CD4-positive, alpha-beta T cell treated with Interferon gamma for 1 hour (primary cell): ENCODE measurements at regions not wholly inside any gene's neighbourhood (a gene's known extent, or its start where the extent isn't known, plus 50 kb on each side); places are given as distances from the start of the nearest gene placed in this dataset.
"Not testable (repeated sequence)": the region's sequence is repeated elsewhere in the genome, so short reads cannot be mapped to it uniquely, and the experiment has no call there.

ENCODE experiments used
- DNase-seq: peaks from one replicate; pipeline ENCODE4 v3.0.0-alpha.2; 2020

- no peak for DNase-seq
Observed at GRCh38 chr12:75831402-75831801, 200.2 kb downstream of the PHLDA1 start.

GRCh38 chr12:75827061-75827460 is 204.5 kb downstream of the PHLDA1 start:
- DNase-seq: no peak

DNA sequence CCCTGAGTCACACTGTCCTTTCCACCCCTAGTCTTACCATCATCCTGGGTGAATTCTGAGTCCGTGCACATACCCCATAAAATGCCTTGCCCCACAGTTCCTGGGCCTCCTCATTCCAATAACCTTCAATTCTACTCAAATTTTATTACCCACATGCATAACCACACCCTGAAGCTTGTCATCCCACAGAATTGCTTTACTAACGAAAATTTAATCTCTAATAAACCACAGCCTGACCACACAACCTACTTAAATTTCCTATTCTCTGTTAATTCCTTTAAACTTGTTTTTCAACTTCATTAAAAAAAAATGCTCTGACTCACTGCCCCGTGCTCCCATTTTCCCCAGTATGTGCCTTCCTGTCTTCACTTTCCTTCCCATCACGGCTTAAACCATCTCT is 205.9 kb downstream of the PHLDA1 start:
- DNase-seq: no peak

DNA sequence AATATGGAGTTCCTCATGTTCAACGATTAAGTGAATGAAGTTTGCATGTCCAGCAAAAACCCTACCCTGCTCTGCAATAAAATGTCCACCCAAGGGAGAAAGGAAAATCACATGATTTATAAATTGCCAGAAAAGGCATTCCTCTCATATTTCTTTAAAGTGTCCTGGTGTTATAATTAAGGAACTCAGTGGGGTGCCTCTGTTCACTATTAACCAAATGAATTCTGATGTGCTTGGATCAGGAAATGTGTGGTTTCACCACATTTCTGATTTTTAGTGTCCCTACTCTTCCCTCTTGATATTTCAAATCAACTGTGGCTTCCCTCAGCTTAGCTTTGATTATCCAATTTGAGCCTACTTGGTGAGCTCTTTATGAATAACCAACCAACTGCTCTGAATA is 208.1 kb downstream of the PHLDA1 start:
- no peak for DNase-seq

DNA sequence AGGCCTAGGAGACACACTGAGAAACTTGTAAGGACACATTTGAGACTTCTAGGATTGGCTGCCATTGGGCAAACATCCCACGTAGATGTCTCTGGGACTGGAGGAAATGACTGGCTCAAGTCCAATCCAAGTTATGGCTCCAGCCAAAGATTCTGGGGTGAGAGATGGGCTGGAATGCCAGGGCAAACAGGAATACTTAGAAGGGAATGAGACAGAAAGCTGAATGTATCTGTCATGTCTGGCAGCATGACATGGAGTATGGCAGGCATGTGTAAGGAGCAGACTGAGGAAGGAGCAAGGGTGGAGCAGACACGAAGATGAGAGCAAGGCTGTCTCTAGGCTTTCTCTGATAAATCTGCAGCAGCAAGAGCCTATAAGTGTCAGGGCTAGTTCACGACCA is 209.2 kb downstream of the PHLDA1 start:
- DNase-seq: no peak

DNA sequence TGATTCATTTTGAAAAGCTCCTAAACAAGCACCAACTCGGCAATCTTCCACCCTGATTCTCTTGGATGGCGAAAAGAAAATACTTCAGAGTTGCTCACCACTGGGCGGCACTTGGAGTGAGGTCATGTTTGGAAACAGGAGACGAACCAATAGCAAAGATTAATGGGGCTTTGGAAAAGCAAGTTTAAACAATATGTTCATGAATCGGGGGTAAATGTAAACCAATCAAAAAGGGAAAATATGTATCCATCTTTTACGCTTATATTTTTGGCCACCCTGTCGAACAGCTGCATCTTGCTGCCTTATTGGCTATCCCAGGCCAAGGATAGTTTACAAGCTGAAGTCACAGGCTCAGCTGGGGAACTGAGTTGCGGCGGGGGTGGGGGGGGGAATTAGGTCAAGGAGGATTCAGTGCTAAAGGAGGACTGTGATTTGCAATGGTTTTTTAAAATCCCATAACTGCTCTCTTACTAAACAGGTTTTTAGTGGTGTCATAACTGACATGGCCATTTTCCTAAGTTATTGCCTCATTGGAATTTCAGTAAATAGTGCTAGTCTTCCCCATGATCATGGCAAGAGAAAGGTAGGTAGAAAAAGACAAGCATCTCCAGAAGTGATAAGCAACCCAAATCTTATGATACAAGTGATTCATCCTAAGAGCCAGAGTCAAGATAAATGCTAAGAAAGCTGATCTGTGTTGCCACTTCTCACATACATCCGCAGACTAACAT is 210.6 kb downstream of the PHLDA1 start:
- DNase-seq: no peak

- no peak for DNase-seq
Observed at GRCh38 chr12:75820071-75820470, 211.5 kb downstream of the PHLDA1 start.

GRCh38 chr12:75819512-75819911 is 212.1 kb downstream of the PHLDA1 start:
- no peak for DNase-seq

GRCh38 chr12:75818863-75819262 is 212.7 kb downstream of the PHLDA1 start:
- no peak for DNase-seq

DNA sequence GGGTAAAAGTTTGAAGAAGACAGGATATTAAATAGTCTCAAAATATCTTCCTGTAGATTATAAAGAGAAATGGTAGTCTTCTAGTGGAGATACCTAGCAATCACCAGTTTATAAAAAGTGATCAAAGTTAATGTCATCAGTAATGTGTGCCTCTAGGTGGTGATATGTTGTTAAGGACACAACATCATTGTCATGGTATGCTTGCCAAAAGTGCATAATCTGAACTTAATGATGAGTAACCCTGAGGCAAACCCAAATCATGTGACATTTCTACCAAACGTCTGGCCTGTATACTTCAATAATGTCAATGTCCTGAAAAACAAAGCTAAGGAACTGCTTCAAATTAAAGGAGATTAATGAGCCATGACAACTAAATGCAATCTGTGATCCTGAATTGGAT is 214.7 kb downstream of the PHLDA1 start:
- no peak for DNase-seq

- no peak for DNase-seq
Observed at GRCh38 chr12:75815756-75816155, 215.8 kb downstream of the PHLDA1 start.

DNA sequence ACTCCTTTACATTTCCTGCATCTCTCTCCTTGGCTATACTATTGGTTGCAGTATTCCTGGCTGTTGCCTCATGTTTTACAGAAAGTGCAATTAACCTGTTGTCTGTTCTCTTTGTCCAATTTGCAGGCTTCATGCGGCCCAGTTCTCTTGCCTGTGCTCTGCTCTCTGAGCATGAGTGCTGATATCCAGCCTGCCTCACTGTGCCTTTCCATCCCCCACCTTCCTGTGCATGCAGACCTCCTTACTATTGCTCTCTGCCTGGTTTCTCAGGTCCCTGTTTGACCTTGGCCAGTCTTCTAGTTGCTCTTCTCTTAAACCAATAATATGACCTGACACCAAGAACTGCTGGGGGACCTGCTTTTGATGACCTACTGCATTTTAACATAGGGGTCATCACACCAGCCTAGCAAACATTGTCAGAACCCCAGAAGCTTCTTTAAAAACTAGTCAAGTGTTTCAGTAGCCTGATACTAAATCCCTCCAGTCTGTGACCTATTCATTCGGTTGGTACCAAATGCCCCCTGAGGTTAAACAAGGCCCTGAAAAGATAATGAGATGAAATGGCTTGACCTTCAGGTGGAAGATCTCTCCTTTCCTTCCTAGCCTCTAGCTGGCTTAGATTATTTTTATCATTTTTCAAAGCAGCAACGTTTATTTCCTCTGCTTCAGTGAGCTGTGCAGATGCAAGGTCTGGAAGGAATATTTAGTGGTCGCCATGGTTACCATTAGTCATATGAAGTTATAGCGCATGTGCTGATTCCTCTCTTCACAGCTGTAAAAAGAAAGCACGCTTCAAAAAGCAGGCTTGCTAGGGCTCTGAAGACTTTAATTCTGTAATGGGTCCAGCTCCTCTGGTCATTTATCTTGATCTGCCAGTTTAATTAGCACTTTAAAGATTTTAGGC is 216.5 kb downstream of the PHLDA1 start:
- no peak for DNase-seq

GRCh38 chr12:75813072-75813471 is 218.5 kb downstream of the PHLDA1 start:
- no peak for DNase-seq

DNA sequence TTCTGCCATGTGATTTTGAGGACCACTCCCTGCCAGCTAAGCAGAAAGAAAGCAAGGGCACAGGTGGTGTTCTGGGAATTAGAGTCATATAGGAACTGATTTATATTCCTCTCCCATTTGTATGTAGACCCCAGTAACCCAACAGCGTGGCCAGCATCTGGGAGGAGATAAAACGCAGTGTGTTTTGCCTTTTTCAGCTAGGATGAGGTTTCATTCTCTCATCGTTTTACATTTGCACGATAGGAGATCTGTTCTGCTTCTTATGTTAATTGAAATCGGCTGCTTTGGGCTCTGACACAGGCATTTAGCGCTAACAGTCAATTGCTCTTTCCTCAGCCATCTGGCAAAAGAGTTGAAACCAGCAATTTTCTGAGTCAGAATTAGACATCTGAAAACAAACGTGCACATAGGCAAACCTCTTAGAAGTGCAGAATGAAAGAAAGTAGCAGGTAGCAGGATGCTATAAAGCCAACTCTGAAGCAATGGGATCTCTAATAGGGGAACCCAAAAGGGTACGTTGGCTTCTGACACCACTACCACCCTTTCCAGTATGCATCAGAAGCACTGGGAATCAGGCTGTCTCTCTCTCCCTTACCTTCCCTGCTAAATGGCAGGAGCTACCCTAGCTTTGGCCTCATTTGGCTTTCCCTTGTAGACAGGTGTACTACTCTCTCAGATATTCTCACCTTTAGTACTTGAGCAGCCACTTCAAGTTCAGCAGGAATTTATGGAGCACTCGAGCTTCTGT is 219.1 kb downstream of the PHLDA1 start:
- no peak for DNase-seq

- DNase-seq: no peak
Observed at GRCh38 chr12:75809746-75810145, 221.8 kb downstream of the PHLDA1 start.

- DNase-seq: no peak
Observed at GRCh38 chr12:75807494-75807893, 224.1 kb downstream of the PHLDA1 start.

DNA sequence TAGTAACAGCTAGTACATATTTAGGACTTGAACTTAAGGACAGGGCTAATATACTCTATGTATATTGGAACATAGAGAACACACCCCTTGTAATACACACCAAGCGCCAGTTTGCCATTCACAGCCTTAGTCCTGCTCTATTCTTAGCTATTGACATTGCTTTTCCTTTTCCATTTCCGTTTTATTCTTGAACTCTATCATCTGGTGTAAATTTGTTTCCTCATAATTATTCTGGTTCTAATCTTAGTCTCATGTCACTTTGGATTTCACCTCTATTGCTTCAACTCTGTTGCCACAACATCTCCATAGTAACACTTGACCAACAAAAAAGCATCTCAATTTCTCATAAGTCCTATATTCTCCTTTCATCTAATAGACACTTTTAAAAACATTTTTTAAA is 225.7 kb downstream of the PHLDA1 start:
- DNase-seq: no peak

GRCh38 chr12:75805320-75805719 is 226.3 kb downstream of the PHLDA1 start:
- no peak for DNase-seq

- no peak for DNase-seq
Observed at GRCh38 chr12:75798136-75798926, 233.2 kb downstream of the PHLDA1 start.

DNA sequence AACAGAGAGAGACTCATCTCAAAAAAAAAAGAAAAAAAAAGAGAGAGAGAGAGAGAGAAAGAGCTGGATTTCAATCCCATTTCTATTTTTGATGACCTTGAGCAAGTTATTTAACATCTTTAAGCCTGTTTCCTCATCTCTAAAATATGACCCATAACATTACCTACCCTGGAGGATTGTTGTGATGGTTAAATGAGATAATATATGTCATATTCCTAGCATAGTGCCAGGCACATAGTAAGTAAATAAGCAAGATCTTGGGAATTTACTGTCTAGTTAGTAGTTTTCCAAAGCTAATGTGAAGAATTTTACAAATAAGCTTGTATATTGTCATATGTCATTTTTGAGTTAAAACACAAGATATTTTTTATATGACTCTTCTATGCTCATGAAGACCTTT is 236.5 kb downstream of the PHLDA1 start:
- DNase-seq: no peak

- DNase-seq: no peak
Observed at GRCh38 chr12:75792687-75793086, 238.9 kb downstream of the PHLDA1 start.

DNA sequence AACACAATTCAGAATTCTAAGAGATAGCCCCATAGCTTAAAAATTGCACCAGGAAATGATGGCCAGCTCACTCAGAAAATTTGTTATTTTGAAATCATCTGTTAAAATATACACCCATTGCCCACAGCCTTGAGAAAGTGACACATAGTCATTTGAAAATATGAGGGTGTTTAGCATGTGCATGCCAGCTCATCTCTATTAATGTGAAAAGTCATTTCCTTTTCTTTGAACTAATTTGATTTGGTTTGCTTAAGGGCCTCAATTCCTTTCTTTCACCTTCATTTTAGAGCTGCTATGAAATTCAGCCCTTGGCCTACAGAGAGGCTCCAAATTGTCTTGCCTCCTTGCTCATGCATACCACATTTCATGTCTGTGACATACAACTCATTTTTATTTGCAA is 241.4 kb downstream of the PHLDA1 start:
- DNase-seq: no peak

GRCh38 chr12:75787146-75787545 is 244.4 kb downstream of the PHLDA1 start:
- DNase-seq: not testable (repeated sequence)
